ENCODE measurements at regions not wholly inside any gene's neighbourhood (a gene's known extent, or its start where the extent isn't known, plus 50 kb on each side); places are given as distances from the start of the nearest gene placed in this dataset.
"Not testable (repeated sequence)": the region's sequence is repeated elsewhere in the genome, so short reads cannot be mapped to it uniquely, and the experiment has no call there.

DNA sequence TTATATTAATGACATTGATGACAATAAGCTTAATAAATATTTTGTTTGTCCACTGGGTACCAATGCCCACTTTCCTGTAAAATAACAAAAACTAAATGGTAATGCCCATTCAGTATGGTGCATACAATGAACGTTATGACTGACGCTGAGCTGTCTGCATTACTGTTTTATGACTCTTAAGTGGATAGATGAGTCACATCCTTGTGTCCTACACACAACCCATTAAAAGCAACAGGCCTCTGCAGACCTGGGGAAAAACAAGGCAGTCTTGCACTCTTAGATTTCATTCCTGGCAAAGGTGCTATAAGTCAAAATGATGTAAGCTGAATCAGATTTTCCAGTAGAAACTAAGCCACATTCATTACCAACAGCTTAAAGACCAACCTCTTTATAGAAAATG is 176.3 kb upstream of the TMEM45B start:
- DNase-seq = no peak

GRCh38 chr11:129640671-129641070 is 175.0 kb upstream of the TMEM45B start:
- no peak for DNase-seq

GRCh38 chr11:129643031-129643721 is 172.5 kb upstream of the TMEM45B start:
- no peak for DNase-seq

DNA sequence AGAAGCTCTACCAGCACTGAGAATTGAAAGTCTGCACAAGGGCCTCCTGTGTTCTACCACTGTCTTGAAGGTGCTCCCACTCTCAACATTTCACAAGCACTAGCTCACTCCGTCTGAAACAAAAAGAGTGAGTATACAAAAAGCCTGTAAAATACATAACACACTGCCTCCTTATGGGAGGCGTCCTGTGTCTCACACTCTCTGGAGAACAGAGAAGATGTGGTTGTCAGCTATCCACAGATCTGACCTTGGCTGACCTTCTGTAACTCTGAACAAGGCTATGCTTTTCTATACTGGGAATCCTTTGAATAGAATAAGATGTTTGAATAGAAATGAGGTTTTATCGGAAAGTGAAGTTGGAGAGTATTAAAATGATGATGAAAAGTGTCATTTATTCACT is 171.3 kb upstream of the TMEM45B start:
- no peak for DNase-seq

DNA sequence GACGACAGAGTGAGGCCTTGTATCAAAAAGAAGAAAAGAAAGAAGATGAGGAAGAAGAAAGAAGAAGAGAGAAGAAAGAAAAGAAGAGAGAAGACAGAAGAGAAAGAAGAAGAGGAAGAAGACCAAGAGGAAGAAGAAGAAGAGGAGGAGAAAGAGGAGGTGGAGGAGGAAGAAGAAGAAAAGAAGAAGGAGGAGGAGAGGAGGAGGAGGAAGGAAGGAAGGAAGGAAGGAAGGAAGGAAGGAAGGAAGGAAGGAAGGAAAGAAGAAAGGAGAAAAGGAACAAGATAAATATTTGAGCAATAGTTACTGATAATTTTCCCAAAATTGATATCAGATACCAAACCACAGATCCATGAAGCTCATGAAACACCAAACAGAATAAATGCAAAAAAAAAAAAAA is 169.7 kb upstream of the TMEM45B start:
- no peak for DNase-seq

DNA sequence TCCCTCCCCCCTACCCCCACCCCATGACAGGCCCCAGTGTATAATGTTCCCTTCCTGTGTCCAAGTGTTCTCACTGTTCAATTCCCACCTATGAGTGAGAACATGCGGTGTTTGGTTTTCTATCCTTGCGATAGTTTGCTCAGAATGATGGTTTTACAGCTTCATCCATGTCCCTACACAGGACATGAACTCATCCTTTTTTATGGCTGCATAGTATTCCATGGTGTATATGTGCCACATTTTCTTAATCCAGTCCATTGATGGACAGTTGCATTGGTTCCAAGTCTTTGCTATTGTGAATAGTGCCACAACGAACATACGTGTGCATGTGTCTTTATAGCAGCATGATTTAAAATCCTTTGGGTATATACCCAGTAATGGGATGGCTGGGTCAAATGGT is 165.6 kb upstream of the TMEM45B start:
- DNase-seq = not testable (repeated sequence)

- DNase-seq = no peak
Measured at GRCh38 chr11:129652835-129653234, 162.8 kb upstream of the TMEM45B start.

DNA sequence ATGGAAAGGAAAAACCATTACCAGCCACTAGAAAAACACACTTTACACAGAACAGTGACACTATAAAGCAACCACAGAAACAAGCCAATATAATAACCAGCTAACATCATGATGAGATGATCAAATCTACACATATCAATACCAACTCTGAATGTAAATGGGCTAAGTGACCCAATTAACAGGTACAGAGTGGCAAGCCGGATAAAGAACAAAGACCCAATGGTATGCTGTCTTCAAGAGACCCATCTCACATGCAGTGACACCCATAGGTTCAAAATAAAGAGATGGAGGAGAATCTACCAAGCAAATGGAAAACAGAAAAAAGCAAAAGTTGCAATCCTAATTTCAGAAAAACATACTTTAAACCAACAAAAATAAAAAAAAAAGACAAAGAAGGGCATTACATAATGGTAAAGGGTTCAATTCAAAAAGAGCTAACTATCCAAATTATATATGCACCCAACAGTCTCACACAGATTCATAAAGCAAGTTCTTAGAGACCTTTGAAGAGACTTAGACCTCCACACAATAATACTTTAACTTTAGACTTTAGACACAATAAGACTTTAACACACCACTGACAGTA is 160.3 kb upstream of the TMEM45B start:
- no peak for DNase-seq

- no peak for DNase-seq
Measured at GRCh38 chr11:129657866-129658525, 157.7 kb upstream of the TMEM45B start.

DNA sequence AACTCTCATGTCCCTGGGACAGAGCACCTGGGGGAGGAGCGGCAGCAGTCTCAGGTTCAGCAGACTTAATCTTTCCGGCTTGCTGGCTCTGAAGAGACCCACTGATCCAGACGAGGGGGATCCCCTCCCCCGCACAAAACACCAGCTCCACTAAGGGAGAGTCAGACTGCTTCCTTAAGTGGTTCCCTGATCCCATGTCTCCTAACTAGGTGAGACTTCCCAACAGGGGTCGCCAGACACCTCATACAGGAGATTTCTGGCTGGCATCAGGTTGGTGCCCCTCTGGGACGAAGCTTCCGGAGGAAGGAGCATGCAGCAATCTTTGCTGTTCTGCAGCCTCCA is 157.2 kb upstream of the TMEM45B start:
- DNase-seq = no peak

- DNase-seq = no peak
Measured at GRCh38 chr11:129680907-129681306, 134.7 kb upstream of the TMEM45B start.

DNA sequence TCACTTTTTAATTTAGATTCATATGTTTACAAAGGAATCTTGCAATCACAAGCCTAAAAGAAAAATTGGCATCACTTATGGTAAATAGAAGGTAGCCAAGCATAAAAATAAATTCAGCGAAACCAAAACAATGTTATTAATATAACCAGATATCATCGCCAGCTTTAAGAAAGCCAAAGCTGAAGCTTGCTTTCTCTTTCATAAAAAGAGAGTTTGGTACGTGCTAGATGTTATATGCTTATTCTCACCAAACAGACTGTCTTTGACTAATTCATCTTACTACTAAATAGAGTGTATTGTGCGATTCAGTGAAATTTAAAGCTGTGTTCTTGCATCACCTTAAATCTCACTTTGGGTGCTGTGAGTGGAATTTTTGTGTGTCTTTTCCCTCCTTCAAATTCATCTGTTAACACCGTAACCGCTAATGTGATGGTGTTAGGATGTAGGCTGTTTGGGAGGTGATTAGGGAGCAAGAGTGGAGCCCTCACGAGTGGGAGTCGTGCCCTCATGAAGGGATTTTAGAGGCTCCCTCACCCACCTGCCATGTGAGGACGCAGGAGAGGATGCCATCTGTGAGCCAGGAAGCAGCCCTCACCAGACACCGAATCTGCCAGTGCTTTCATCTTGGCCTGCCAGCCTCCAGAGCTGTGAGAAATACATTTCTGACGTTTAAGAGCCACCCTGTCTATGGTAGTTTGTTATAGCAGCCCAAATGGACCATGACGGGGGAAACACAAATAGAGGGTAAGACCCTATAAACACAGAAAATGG is 134.1 kb upstream of the TMEM45B start:
- DNase-seq = no peak

DNA sequence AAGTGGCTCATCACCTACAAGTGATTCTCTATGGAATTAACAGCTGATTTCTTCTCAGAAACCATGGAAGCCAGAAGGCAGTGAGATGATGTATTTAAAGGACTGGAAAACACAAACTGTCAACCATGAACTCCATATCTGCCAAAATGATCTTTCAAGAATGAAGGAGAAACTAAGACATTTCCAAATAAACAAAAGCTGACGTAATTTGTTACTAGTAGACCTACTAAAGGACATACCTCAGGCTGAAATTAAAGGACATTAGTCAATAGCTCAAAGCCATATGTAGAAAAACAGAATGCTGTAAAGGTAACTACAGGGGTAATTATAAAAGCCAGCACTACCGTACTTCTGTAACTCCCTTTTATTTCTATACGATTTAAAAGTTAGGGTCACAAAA is 129.4 kb upstream of the TMEM45B start:
- no peak for DNase-seq

GRCh38 chr11:129691142-129691541 is 124.5 kb upstream of the TMEM45B start:
- no peak for DNase-seq

DNA sequence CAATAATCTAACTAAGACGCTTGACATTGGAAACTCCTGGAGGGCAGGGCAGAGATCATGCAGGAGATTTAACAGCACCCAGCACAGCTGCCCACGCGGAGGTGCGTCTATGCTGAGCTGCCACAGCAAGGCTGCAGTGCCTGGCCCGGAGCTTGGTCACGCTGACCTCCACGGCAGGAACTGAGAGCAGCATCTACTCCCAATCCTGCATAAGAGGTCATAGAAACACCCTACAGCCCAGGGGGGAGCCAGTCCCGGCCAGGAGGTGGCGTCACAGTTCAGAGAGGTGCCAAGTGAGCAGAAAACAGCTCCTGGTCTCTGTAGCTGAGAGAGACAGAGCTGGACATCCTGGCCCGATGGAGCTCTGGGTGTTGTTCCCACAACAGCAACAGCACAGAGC is 121.1 kb upstream of the TMEM45B start:
- DNase-seq = no peak

DNA sequence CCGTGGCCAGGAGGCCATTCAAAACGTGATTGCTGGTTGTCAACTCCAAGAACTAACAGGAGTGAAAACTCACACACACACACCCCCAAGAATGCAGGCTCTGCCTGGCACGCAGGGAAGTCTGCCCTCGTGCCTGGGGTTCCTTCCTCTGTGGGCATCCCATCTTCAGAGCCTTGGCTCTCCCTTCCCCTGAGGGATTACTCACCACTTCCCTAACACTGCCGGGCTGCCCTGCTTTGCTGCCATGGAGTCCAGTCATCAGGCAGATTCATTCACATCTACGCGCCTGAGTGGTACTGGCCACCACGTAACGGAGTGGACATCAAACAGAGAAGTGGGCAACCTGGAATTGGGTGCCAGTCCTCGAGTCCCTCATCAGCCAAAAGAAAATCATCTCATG is 120.7 kb upstream of the TMEM45B start:
- DNase-seq = no peak

GRCh38 chr11:129695571-129696308 is 119.9 kb upstream of the TMEM45B start:
- no peak for DNase-seq

- no peak for DNase-seq
Measured at GRCh38 chr11:129696309-129696989, 119.2 kb upstream of the TMEM45B start.

- peak; percentile 46 for DNase-seq
Measured at GRCh38 chr11:129698212-129698611, 117.4 kb upstream of the TMEM45B start.

DNA sequence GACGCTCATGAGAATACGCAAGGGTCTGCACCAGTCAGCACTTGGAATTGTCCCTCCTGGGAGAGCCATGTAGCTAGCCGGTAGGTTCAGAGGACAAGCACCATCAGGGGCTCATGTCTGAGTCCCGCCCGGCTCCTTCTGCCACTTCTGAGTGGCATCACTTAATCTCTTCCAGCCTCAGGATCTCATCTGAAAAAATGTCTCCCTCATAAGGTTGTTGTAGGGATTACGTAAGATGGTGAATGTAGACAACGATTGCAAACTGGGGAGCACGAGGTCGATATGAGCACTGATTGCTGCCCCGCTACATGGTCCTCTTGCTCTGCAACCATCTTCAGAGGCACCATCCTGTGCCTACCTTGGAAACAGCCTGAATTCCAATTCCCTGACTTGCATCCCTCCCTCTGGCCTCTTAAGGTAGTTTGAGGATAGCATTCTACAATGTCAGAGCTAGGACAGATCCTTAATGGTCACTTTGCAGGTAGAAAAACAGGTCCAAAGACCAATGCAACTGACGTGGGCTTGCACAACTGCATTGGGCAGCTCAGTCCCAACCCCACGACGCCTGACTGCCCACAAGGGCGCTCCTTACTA is 115.8 kb upstream of the TMEM45B start:
- no peak for DNase-seq

DNA sequence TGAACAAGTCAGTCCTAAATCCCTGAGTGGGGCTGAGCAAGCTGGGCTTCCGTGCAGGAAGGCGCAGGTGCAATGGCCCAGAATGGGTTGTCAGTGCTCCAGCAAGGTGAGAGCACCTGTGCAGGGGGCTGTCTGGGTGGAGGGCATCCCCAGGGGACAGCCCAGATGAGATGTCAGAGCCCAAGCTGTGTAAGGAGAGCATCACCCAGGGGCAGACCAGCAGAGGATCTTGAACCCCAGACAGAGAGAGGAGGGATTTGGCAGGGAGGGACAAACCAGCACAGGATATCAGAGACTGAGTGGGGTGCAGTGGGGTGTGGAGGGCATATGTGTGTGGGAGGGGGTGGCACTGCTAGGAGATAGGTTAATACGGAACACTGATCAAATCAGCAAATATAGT is 114.9 kb upstream of the TMEM45B start:
- no peak for DNase-seq

DNA sequence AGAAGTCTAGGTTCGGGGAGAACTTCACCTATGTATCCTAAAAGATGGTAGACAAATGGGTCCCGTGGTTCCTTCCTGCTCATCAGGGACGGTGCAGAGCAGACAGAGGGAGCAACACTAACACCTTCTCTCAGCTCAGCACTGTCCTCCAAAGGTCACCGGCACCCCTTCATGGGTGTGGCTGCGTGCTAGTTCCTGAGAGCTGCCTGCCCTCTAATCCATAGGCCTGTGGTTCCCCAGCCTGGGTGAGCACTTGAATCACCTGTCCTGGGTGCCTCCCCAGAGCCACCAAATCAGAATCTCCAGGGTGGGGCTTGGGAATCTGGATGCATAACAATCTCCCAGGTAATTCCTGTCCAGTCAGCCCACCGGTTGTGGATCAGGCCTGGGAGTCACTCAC is 113.9 kb upstream of the TMEM45B start:
- no peak for DNase-seq

Measured in GF-D8 (cell line).